GM21717 (cell line): ENCODE measurements at regions not wholly inside any gene's neighbourhood (a gene's known extent, or its start where the extent isn't known, plus 50 kb on each side); places are given as distances from the start of the nearest gene placed in this dataset.
"Not testable (repeated sequence)": the region's sequence is repeated elsewhere in the genome, so short reads cannot be mapped to it uniquely, and the experiment has no call there.

Source experiments
- ATAC-seq: cut with Tn5 transposase; IDR thresholded peaks from one replicate; pipeline ENCODE4 v1.9.1; 2021; ENCODE audit warnings: mild to moderate bottlenecking, moderate library complexity; ENCODE audit not compliant: unreplicated experiment

GRCh38 chr4:31427691-31428090 lies 707.5 kb downstream of the PCDH7 start:
- ATAC-seq: no peak

- ATAC-seq: no peak
Measured at GRCh38 chr4:31442236-31442635, 722.1 kb downstream of the PCDH7 start.

GRCh38 chr4:31445526-31445925 lies 725.4 kb downstream of the PCDH7 start:
- no peak for ATAC-seq

GRCh38 chr4:31455612-31456011 lies 735.4 kb downstream of the PCDH7 start:
- no peak for ATAC-seq

GRCh38 chr4:31458813-31459212 lies 738.6 kb downstream of the PCDH7 start:
- ATAC-seq: no peak

- no peak for ATAC-seq
Measured at GRCh38 chr4:31461421-31461820, 741.3 kb downstream of the PCDH7 start.

- ATAC-seq: no peak
Measured at GRCh38 chr4:31467781-31468180, 747.6 kb downstream of the PCDH7 start.

- no peak for ATAC-seq
Measured at GRCh38 chr4:31474221-31474620, 754.1 kb downstream of the PCDH7 start.

- no peak for ATAC-seq
Measured at GRCh38 chr4:31482691-31483090, 762.5 kb downstream of the PCDH7 start.

GRCh38 chr4:31499216-31499615 lies 779.0 kb downstream of the PCDH7 start:
- not testable (repeated sequence) for ATAC-seq

- no peak for ATAC-seq
Measured at GRCh38 chr4:31516520-31516919, 796.4 kb downstream of the PCDH7 start.

- ATAC-seq: no peak
Measured at GRCh38 chr4:31518796-31519250, 798.7 kb downstream of the PCDH7 start.

GRCh38 chr4:31530555-31530954 lies 810.4 kb downstream of the PCDH7 start:
- no peak for ATAC-seq

- ATAC-seq: no peak
Measured at GRCh38 chr4:31538877-31539276, 818.7 kb downstream of the PCDH7 start.

GRCh38 chr4:31539284-31540069 lies 819.3 kb downstream of the PCDH7 start:
- ATAC-seq: no peak

GRCh38 chr4:31545330-31545729 lies 825.2 kb downstream of the PCDH7 start:
- no peak for ATAC-seq

GRCh38 chr4:31545755-31546154 lies 825.6 kb downstream of the PCDH7 start:
- no peak for ATAC-seq

GRCh38 chr4:31548021-31548420 lies 827.9 kb downstream of the PCDH7 start:
- no peak for ATAC-seq

- ATAC-seq: no peak
Measured at GRCh38 chr4:31548823-31549222, 828.7 kb downstream of the PCDH7 start.

- no peak for ATAC-seq
Measured at GRCh38 chr4:31549256-31549655, 829.1 kb downstream of the PCDH7 start.

GRCh38 chr4:31557437-31557836 lies 837.3 kb downstream of the PCDH7 start:
- no peak for ATAC-seq

- ATAC-seq: no peak
Measured at GRCh38 chr4:31573554-31573953, 853.4 kb downstream of the PCDH7 start.

- ATAC-seq: no peak
Measured at GRCh38 chr4:31575504-31575903, 855.3 kb downstream of the PCDH7 start.
